Skeletal muscle cell (primary cell): ENCODE measurements at regions not wholly inside any gene's neighbourhood (a gene's known extent, or its start where the extent isn't known, plus 50 kb on each side); places are given as distances from the start of the nearest gene placed in this dataset.

Experiments used
- DNase-seq: peaks from one replicate; pipeline ENCODE4 v3.0.0-alpha.2; 2010; ENCODE audit warnings: low read depth
- H3K4me3 ChIP-seq: 2 replicates; pipeline ENCODE4 v1.5.1; 2011; ENCODE audit warnings: low read depth, mild to moderate bottlenecking, control low read depth, low read length, moderate library complexity

- no peak overlapping the region for H3K4me3 ChIP-seq
- no peak for DNase-seq
These were observed 301.4 kb downstream of the CDCA7 start for GRCh38 chr2:173656086-173656485.

DNA sequence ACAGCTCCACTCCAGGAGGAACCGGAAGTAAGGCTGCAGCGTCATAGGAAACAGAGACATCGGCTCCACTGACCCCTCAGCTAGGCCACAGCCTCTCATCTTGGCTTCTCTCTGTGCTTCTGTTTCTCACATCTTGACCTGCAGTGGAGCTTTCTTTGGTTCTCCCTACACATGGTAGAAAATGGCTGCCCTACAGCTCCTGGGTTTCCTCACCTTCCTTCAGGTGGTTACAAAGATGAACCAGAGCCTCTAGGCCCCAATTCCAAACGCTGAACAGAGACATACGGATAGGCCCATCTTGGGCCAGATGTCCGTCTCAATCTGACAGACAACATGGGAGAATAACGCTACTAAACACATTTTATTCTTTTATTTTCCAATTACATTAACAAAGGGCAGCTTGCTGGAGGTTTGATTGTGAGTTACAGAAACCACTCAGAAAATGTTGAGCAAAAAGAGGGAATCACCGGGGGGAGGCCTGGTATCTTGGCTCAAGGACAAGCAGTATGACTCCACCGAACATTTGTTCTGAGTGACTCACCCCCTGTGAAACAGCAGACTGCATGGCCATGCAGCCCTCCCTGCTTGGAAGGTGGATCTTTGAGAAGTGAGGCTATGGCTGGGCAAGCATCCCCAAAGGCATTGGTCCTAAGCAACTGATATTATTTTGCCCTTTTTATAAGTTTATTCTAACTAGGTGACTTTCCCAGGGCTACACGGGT is 303.5 kb downstream of the CDCA7 start:
- peak; percentile 95 for DNase-seq
- H3K4me3 ChIP-seq: no peak overlapping the region

GRCh38 chr2:173658946-173659371 is 304.3 kb downstream of the CDCA7 start:
- no peak overlapping the region for H3K4me3 ChIP-seq
- DNase-seq: no peak

GRCh38 chr2:173659509-173659908 is 304.8 kb downstream of the CDCA7 start:
- no peak for DNase-seq
- no peak overlapping the region for H3K4me3 ChIP-seq

GRCh38 chr2:173661586-173661985 is 303.6 kb downstream of the SP3 start:
- no peak for DNase-seq
- no peak overlapping the region for H3K4me3 ChIP-seq

- no peak for DNase-seq
- H3K4me3 ChIP-seq: no peak overlapping the region
These were observed 301.8 kb downstream of the SP3 start for GRCh38 chr2:173663353-173663752.

GRCh38 chr2:173663835-173664512 is 301.2 kb downstream of the SP3 start:
- H3K4me3 ChIP-seq: no peak overlapping the region
- no peak for DNase-seq

GRCh38 chr2:173664513-173664910 is 300.7 kb downstream of the SP3 start:
- DNase-seq: no peak
- H3K4me3 ChIP-seq: no peak overlapping the region

DNA sequence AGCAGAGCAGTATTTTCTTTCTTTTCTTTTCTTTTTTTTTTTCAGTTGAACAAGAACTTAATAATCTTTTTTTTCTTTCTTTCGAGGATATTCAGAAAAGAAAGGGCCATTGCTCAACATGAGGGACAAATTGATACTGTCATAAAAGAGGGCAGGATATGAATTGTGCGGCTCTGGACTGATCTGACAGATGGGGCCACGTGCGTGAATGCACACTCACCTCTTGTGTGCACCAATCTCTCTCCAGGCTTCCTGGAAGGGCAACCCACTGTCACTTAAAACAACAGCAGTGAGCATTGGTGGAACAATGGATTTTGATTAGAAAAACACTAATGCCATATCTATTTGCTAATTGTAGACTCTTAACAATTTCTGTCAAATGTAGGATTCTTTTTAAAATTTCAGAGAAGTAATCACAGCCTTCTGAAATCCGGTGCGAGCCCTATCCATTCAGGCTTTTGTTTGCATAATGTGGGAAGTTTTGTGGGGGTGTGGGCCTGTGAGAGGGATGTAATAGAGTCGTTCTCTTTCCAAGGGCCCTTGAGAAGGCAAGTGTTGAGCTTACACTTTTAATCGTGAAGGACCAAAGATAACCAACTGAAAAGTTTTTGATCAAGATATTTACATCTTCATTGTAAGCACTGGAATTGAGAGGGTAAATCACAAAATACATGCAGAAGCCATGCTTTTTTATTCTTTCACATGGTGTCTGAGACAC is 298.8 kb downstream of the SP3 start:
- no peak for DNase-seq
- H3K4me3 ChIP-seq: no peak overlapping the region

GRCh38 chr2:173667014-173667413 is 298.2 kb downstream of the SP3 start:
- DNase-seq: no peak
- no peak overlapping the region for H3K4me3 ChIP-seq

GRCh38 chr2:173667415-173667814 is 297.8 kb downstream of the SP3 start:
- DNase-seq: no peak
- H3K4me3 ChIP-seq: no peak overlapping the region

- DNase-seq: no peak
- no peak overlapping the region for H3K4me3 ChIP-seq
These were observed 295.8 kb downstream of the SP3 start for GRCh38 chr2:173669271-173669853.

- no peak for DNase-seq
- H3K4me3 ChIP-seq: no peak overlapping the region
These were observed 295.3 kb downstream of the SP3 start for GRCh38 chr2:173669888-173670287.

- H3K4me3 ChIP-seq: no peak overlapping the region
- no peak for DNase-seq
These were observed 292.4 kb downstream of the SP3 start for GRCh38 chr2:173672573-173673340.

- no peak overlapping the region for H3K4me3 ChIP-seq
- DNase-seq: no peak
These were observed 291.5 kb downstream of the SP3 start for GRCh38 chr2:173673640-173674039.

DNA sequence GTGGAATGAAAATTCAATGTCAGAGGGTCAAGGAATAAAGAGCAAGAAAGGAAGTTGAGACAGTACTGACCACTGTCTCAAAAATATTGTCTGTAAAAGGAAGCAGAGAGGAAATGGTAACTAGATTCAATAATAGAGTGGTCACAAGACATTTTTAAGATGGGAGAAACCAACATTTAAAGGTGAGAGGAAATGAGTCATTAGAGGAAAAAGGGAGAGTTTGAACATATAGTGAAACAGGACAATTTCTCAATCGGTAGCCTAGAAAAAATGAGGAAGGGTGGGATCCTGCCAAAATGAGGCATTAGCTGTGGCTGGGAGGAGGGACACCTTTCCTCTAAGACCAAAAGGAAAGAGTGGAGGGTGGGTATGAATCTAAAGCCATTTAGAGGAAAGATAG is 288.5 kb downstream of the SP3 start:
- no peak for DNase-seq
- no peak overlapping the region for H3K4me3 ChIP-seq

DNA sequence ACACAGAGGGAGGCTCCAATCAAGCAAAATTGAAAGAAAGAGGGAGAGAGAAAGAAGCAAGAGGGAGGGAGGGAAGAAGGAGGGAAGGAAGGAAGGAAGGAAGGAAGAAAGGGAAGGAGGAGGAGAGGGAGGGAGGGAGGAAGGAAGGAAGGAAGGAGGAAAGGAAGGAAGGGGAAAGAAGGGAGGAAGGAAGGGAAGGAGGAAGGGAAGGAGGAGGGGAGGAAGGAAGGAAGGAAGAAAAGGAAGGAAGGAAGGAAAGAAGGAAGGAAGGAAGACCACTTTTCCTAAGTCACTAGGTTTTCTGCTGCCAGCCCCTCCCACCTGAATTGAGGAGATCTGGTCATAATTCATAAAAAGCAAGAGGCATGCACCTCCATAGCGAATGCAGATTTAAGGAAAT is 287.0 kb downstream of the SP3 start:
- H3K4me3 ChIP-seq: no peak overlapping the region

DNA sequence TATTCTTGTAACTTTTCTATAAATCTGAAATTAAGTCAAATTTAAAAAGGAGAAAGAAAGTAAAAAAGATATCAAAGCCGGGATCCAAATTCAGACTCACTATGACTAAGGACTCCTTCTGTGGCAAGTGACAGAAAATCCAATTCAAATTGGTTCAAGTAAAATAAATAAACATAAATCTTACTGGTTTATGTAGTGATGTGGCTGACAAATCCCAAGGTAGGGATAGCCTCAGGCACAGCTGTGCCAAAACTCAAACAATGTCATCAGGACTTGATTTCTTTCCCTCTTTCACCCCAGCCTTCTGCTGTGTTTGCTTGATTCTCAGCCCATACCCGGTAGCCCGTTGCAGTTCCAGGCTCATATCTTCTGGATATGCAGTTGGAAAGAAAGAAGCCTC is 284.6 kb downstream of the SP3 start:
- no peak overlapping the region for H3K4me3 ChIP-seq
- no peak for DNase-seq

More for the DNA sequence above, 287.0 kb downstream of the SP3 start:
- DNase-seq: no peak

DNA sequence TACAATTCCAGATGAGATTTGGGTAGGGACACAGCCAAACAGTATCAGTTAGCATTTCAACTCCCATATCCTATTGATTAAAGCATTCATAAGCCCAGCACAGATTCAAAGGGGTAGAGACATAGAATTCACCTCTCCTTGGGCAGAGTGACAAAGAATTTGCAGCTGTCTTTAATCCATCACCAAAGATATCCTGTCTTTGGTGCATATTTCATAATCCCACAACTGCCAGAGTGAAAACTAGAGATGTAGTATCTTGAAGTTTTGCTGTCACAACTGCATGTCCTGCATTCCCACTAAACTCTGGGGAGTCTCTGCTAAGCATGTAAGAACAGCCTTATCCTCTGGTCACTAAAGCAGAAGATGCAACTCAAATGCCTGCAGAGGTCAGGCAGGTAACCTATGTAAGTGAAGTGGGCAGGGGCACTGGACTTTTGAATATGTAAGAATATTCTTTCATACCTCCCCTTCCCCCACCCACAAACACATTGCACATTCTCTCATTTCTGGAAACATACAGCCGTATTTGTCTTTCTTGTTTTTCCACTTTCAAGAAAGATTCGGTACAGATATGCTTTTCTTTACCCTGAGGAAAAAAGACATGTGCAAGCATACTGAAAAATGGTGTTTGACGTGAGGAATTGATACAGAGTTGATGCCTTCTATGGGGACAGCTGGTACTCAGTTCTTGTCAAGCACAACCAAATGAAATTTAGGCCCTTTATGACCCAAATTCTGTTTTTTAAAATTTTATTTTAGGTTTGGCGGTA is 283.1 kb downstream of the SP3 start:
- H3K4me3 ChIP-seq: no peak overlapping the region

More for the DNA sequence above, 283.1 kb downstream of the SP3 start:
- no peak for DNase-seq
